WI38 (cell line): ENCODE measurements at regions not wholly inside any gene's neighbourhood (a gene's known extent, or its start where the extent isn't known, plus 50 kb on each side); places are given as distances from the start of the nearest gene placed in this dataset.

Source experiments
- H3K4me3 ChIP-seq: 2 replicates; pipeline ENCODE4 v1.5.1; 2011; ENCODE audit warnings: low read depth, mild to moderate bottlenecking, control low read depth, low read length
- TF ChIP-seq, protein P1 (sequence below): IDR thresholded peaks from 2 replicates; pipeline ENCODE4 v1.5.1; 2012; ENCODE audit warnings: low read depth, mild to moderate bottlenecking, control low read depth, low read length

DNA sequence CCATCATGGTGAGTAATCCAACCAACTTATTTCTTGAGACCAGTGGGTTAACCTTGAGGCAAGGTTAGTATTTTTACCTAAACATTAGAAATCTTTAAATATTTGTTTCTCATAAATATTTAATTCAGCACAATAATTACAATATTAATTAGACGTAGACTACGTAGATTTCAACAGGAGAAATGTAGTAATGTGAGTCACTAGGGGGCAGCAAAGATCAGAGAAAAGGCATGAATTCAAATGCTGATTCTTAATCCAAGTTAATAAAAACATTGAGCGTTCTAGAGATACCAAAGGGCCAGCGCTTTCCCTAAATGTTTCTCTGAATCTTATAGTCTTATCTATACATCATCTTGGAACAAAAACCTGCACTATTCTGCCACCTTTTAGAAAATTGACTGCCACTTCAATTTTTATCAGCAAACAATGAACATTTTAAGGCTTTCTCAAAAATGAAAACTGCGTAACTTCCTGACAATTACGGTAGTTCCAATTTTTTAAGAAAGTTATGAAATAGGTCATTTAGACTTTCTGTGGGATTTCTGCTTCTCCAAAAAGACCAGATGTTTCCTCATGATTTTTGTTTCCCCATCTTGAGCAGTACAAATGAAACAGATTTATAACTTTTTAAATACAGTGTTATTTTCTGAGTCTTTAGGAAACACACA, 180.7 kb downstream of the GASK1B start:
- peak overlapping the region; percentile 35 for H3K4me3 ChIP-seq
- TF ChIP-seq, protein P1, sequence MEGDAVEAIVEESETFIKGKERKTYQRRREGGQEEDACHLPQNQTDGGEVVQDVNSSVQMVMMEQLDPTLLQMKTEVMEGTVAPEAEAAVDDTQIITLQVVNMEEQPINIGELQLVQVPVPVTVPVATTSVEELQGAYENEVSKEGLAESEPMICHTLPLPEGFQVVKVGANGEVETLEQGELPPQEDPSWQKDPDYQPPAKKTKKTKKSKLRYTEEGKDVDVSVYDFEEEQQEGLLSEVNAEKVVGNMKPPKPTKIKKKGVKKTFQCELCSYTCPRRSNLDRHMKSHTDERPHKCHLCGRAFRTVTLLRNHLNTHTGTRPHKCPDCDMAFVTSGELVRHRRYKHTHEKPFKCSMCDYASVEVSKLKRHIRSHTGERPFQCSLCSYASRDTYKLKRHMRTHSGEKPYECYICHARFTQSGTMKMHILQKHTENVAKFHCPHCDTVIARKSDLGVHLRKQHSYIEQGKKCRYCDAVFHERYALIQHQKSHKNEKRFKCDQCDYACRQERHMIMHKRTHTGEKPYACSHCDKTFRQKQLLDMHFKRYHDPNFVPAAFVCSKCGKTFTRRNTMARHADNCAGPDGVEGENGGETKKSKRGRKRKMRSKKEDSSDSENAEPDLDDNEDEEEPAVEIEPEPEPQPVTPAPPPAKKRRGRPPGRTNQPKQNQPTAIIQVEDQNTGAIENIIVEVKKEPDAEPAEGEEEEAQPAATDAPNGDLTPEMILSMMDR: peak; percentile 18; the same call in 1 of the 2 replicates

DNA sequence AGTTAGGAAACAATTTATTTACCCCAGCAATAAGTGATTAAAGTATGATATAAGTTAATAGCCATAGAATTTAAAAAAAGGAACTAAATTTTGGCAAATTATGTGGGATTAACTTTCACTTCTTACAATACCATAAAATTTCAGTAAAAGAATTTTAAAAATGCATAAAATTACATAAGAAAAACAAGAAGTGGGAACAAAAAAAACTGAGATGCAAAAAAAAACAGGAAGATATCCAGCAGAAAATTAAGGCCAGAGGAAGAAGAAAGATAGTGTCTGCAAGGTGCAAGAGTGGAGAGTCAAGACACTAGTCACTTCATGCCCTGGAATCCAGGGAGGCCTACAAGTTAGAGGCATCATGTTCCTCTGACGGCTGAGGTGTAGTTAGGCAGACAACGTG, 184.2 kb downstream of the GASK1B start:
- H3K4me3 ChIP-seq: no peak overlapping the region
- TF ChIP-seq, protein P1: no peak

DNA sequence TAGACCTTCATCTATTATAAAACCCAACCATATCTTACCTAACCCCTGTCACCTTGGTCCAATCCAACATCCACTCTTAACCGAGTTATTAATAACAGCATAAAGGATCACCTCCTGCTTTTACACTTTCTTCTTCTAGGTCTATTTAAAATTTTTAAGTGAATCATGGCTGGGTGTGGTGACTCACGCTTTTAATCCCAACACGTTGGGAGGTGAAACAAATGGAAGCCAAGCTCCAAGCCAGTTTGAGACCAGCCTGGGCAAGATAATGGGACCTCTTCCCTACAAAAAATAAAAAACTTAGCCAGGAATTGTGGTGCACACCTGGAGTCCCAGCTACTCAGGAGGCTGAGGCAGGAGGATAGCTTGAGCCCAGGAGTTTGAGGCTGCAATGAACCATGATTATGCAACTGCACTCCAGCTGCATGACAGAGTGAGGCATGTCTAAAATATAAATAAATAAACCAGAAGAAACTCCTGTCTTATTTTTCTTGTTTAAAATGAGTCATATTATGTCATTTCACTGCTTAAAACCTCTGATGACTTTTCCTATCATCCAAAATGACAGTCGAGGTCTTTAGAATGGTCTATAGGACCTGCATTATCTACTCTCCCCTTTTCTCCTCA, 188.4 kb downstream of the GASK1B start:
- TF ChIP-seq, protein P1: no peak

DNA sequence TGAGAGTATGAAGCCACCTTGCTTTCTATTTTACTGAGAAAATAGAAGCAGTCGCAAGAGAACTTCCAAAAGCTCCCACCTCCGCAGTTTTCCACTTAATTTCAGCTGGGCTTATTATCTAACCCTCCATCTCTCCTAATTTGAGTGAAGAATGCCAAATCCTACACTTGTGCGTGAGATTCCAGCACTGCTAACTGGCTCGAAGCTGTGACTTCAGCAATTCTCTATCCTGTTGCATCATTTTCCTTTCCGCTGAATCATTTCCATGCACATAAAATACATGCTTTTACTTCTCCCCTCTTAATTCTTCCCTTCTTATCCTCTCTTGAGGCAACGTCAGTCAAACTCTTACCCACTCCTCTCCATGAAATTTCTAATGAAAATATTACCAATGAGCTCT, 189.5 kb downstream of the GASK1B start:
- no peak overlapping the region for H3K4me3 ChIP-seq
- TF ChIP-seq, protein P1: no peak

More for the DNA sequence above, 188.4 kb downstream of the GASK1B start:
- H3K4me3 ChIP-seq: no peak overlapping the region

DNA sequence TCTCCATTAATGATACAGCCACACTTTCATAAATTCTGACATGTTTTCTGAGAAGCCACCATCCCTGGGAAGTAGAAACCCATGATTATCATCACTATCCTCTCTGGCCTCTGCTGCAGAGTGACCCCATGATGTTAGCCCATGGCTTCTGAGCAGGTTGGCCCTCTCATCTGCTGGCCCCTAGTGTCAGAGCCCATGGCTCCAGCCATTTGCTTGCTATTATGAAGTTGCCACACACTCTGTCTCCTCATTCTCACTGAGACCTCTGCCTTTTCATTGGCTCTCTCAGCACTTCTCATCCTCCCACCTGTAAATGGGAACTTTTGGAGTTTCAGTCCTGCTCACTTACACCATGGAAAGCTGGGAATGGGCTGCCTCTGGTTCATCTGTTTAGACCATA, 192.7 kb downstream of the GASK1B start:
- TF ChIP-seq, protein P1: no peak
- no peak overlapping the region for H3K4me3 ChIP-seq

DNA sequence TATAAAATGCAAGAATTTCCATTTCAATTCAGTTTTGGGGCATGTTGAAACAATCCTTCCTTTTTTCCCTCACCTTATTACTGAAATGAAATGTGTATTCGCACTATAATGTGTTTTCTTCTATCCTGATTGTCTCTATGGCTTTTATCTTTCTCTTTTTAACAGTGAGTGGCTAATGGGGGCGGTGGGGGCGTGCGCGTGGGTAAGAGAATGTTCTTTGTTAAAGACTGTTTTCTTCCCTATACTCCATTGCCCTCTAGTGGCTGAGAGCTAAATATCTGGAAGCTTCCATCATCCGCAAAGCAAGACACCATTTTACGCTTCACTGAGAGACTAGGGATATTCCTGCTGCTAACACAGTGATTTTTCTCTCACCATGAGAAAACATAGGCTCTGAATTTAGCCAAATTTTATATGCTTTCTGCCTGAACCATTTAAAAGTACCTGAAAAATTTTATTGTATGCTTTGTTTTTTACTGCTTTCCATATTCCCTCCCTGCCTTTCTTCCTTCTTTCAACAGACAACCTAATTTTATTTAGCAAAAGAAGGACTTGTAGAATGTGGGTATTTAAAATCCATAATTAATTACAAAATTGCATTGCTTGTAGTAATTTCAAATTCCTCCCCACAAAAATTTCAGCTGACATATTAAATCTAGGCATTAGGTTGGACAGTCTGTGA, 194.0 kb downstream of the GASK1B start:
- H3K4me3 ChIP-seq: no peak overlapping the region
- TF ChIP-seq, protein P1: peak; percentile 75

DNA sequence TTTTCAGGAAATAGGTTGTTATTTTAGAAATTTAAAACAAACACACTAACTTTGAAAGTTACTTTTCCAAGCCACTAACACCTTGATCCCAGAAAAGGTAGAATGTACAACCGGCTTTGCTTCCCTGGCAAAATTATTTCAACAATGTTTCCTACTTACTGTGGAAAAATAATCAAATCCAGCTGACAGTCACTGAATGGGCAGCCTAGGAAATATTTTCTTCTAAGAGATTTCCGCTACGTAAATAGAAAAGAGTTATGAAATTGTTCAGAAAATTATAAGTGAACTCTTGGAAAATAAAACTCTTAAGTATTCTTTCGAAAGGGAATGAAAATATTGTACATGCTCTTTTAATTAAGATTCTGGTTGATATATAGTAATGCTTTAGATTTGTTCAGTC, 195.7 kb downstream of the GASK1B start:
- H3K4me3 ChIP-seq: no peak overlapping the region
- TF ChIP-seq, protein P1: no peak
